ENCODE measurements at regions not wholly inside any gene's neighbourhood (a gene's known extent, or its start where the extent isn't known, plus 50 kb on each side); places are given as distances from the start of the nearest gene placed in this dataset.

DNA sequence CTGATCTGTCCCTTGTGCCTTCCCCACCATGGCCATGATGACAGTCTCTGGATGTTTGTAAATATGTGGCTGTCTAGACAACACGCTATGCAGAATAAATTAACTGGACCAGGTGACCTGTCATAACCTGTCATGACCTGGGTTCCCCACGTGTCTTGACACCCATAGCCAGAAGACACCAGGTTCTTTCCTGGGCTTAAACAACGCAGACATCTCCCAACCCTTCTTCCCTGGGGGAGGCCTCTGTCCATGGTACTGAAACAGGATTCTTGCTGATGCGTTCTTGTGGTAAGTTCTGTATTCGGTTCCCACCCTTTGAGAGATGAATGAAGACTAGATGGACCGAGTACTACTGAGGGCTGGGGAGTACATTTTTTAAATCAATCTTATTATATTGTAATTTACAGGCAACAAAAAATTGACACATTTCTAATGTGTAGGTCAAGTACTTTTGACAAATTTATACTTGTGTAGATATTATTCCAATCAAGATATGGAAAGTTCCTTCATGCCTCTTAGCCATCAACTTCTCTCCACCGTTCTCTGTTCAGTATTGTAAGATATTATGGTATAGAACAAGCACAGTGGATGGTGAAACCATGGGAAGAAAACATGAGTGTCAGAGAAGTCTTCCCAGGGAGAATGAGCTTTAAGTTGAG, 738.8 kb downstream of the PTPRU start:
- TF ChIP-seq CTCF (IDR thresholded peaks at IDR 0.05), result no peak
- TF ChIP-seq EP300 (IDR thresholded peaks at IDR 0.05), result no peak
- no peak for TF ChIP-seq POLR2A (IDR thresholded peaks at IDR 0.05)
